ENCODE measurements at regions not wholly inside any gene's neighbourhood (a gene's known extent, or its start where the extent isn't known, plus 50 kb on each side); places are given as distances from the start of the nearest gene placed in this dataset.
"Not testable (repeated sequence)": the region's sequence is repeated elsewhere in the genome, so short reads cannot be mapped to it uniquely, and the experiment has no call there.

DNA sequence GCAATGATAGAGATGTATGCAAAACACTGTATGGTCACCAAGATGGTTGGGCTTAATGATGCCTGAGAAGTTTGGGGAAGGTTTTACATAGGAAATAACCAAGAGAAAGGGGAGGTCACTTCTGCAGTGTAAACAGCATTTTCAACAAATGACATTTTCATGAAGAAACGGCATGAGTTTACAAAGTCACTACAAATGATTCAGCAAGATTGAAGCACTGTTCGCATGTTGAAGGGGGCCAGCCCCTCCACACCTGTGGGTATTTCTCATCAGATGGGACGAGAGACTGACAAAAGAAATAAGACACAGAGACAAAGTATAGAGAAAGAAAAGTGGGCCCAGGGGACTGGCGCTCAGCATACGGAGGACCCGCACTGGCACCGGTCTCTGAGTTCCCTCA lies 234.1 kb upstream of the POGK start:
- DNase-seq (ENCODE audit: low read depth, low spot score): no peak

DNA sequence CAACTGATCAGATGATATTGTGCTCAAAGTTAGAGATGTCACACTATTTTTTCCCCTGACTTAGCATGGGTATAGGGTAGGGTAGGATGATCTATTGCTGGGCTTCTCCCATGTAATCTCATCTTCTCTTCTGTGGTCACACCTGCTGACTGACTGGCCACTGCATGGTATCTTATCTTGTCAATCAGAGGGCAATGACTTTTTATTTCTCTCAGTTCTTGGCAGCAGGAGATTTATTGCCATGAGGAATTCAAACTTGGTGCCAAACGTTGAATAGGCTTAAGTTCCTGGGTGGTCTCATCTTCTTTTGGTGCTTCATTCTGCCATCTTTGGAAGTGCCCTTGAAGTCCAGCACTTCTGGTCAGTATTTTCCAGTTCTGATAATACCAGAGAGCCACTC lies 226.4 kb upstream of the POGK start:
- DNase-seq (ENCODE audit: low read depth, low spot score): no peak

DNA sequence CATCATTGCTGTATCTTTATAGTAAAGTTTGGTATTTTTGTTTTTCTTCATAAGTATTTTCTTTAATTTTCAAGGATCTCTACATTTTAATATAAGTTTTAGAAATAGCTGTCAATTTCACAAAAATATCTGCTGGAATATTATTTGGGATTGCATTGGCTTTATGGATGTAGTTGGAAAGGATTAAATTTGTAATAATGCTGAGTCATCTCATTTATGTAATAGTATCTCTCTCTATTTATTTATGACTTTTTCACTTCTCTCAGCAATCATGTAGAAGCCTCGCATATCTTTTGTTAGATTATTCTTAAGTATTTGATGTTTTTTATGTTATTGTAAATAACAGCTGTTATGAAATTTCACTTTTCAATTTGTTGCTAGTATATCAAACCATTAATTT lies 223.1 kb upstream of the POGK start:
- no peak for DNase-seq (ENCODE audit: low read depth, low spot score)

DNA sequence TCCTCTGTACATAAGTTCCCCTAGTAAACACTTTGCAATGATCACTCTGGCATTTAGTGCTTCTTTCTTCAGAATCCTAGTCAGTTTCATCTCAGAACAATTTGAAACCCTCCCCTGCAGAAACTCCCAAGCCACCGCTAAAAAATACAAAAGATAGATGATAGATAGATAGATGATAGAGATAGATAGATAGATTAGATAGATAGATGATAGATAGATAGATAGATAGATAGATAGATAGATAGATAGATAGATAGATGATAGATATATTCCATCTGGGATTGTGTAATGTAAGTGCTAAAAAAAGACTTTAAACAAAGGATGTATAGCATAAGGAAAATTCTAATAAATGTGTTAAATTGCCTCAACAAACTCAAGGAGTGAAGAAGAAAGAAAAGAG lies 212.6 kb upstream of the POGK start:
- DNase-seq (ENCODE audit: low read depth, low spot score): no peak

DNA sequence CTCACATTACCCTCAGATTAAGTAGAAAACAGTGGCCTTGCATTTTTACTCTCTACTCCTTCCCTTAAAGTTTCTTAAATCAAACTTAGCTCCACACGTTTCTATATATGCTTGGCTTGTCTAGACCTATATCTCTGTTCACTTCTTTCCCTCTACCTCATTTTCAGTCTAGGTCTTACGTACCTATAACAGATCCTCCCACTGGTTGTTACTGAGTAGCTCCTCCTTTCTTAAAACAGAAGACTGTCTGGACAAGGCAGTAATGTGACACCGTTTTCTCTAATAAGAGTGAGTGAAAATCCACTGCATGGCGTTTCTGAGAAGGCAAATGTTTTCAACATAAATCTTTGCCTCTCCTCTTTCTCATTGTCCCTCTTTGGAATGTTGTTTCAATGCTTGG lies 211.7 kb upstream of the POGK start:
- no peak for DNase-seq (ENCODE audit: low read depth, low spot score)

DNA sequence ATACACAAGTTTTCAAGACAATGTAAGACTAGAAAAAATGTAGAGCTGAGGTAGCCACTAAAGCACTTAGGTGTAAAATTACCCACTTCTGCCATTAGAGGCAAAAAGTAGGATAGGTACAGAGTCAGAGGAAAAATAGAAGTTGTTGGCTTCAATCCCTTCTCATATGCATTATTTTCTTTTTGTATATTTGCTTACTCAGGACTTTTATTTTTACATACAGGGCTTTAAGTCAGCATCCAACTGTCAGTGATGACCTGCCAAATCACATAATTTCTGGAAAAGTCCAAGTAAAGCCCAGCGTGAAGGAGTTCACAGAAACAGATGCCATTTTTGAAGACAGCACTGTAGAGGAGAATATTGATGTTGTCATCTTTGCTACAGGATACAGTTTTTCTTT lies 211.0 kb upstream of the POGK start:
- no peak for DNase-seq (ENCODE audit: low read depth, low spot score)

DNA sequence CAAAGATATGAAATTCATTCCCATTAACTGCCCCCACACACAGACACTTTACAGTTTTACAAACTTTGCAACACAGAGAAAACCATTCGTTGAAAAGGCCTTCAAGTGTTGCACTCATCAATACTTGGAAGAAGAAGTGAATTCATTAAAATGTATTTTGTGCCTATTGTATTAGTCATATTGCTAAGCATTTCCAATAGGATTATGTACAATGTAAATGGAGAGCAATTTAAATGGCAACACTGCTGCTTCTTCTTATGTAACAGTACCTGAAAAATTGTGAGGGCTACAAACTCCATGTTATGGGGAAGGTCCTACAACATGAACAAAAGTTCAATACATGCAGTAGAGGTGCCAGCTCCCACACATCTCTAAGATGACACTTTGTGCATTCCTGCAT lies 209.3 kb upstream of the POGK start:
- DNase-seq (ENCODE audit: low read depth, low spot score): no peak

DNA sequence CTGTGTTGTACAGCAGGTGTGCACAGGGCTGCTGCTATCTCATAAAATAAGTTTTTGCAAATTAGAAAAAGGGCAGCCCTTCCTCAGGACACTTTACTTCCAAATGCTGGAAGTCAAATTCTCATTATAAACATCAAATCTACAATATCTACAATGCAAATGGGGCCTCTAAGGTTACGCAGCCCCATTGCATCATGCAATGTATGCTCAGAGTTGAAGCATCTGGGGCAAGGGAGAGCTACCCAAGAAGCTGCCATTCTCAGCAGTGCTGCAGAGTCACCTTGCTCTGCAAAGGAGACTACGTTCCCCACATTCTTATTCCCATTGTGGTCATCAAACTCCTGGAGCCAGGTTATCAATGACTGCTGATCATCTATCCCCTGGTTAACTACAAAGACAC lies 208.9 kb upstream of the POGK start:
- no peak for DNase-seq (ENCODE audit: low read depth, low spot score)

DNA sequence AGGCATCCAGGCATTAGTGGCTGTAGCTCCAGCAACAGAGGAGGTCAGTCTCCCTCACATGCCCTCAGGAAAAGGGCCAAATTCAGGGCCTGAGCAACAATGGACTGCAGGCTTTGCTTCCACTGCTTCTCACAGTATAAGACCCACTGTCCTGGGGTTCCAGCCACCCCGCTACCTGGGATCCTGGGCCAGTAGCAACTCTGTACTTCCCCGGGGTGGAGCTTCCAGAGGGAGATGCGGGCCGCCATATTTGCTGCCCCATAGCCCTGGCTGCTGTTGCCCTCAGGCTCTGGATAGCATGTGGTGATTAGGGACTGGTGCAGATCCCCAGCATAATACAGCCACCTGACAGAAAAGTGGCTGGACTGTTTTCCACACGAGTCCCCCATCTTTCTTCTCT lies 201.1 kb upstream of the POGK start:
- no peak for DNase-seq (ENCODE audit: low read depth, low spot score)

DNA sequence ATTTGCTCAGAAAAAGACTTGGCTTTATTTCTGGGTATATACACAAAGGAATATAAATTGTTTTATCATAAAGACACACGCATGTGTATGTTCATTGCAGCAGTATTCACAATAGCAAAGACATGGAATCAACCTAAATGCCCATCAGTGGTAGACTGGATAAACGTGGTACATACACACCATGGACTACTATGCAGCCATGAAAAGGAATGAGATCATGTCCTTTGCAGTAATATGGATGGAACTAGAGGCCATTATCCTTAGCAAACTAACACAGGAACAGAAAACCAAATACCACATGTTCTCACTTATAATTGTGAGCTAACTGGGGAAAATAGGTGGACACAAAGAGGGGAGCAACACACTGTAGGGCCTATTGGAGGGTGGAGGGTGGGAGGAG lies 182.0 kb upstream of the POGK start:
- not testable (repeated sequence) for DNase-seq (ENCODE audit: low read depth, low spot score)

DNA sequence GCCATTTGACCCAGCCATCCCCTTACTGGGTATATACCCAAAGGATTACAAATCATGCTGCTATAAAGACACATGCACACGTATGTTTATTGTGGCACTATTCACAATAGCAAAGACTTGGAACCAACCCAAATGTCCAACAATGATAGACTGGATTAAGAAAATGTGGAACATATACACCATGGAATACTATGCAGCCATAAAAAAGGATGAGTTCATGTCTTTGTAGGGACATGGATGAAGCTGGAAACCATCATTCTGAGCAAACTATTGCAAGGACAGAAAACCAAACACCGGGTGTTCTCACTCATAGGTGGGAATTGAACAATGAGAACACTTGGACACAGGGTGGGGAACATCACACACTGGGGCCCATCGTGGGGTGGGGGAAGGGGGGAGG lies 172.5 kb upstream of the POGK start:
- DNase-seq (ENCODE audit: low read depth, low spot score): not testable (repeated sequence)

DNA sequence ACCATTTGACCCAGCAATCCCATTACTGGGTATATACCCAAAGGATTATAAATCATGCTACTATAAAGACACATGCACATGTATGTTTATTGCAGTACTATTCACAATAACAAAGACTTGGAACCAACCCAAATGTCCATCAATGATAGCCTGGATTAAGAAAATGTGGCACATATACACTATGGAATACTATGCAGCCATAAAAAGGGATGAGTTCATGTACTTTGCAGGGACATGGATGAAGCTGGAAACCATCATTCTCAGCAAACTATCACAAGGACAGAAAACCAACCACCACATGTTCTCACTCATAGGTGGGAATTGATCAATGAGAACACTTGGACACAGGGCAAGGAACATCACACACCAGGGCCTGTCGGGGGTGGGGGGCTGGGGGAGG lies 171.7 kb upstream of the POGK start:
- DNase-seq (ENCODE audit: low read depth, low spot score): not testable (repeated sequence)

DNA sequence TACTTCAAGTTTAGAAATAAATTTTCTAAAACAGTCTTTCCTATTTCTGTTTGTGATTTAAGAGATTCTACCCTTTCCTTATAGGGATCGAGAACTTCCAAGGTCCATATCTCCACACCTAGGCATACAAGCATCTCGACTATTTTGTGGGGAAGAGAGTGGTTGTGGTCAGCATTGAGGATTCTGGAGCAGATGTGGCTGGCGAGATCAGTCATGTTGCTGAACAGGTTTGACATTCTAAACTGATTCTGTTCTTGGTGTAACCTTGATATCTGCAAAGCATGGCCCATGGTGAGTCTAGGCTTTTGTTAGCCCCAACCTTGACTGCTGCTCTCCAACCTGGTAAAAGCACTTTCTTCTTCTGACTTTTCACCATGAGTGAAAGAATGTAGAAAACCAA lies 167.6 kb upstream of the POGK start:
- no peak for DNase-seq (ENCODE audit: low read depth, low spot score)

DNA sequence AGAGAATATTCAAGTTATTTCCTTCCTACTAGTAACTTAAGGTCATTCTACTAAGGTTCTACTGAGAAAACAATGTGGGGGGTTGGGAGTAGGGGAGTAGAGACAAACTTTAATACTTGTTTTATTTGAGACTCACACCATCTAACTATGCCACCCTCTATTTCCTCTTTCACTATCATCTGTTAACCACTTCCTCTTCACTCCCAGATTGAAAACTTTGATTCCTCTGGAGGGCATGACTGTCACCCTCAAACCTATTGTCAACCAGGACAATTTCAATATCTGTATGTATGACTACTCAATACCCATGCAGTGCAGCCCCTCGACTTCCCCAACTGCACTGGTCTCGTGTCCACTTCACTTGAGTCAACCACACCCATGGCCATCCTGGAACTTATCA lies 165.6 kb upstream of the POGK start:
- DNase-seq (ENCODE audit: low read depth, low spot score): no peak

DNA sequence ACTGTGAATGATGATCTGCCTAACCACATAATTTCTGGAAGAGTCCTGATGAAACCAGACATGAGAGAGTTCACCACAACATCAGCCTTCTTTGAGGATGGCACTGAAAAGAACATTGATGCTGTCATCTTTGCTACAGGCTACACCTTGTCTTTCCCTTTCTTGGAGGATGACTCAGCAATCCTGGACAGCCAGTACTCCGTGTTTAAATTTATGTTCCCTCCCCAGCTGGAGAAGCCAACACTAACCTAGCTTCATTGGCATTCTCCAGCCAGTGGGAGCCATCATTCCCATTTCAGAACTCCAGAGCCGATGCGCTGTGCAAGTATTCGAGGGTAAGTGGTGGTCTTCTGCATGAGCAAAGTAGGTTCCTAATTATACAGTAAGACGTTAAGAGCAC lies 164.1 kb upstream of the POGK start:
- no peak for DNase-seq (ENCODE audit: low read depth, low spot score)

DNA sequence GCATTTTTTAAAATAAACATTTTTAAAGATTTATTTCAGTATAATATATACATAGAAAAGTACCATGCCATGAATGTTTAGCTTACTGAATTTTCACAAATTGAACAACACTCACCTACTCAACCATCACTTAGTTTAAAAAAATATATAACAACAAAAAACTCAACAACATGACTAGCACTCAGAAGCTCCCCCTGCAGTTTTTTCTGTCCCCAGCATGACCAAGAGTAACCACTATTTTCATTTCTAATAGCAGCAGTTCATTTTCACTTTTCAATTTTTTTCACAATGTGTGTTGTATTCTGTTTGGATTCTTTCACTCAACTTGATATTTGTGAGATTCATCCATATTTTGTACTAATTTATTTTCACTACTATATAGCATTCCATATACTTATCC lies 162.3 kb upstream of the POGK start:
- DNase-seq (ENCODE audit: low read depth, low spot score): no peak

DNA sequence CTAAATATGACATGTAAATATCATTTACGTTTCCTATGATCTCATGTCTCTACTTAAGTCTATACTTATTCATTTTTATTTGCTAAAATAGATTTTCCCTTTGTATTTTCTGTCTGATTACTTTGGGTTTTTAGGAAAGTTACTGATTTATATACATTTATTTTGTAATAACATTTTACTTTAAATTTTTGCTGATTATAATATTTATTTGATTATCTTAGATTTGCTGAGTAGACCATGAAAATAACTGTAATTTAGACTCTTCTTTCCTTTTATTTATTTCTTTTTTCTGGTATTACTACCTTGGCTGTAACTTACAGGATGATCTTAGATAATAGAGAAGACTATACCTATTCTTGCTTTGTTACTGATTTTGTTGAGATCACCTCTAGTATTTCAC lies 159.9 kb upstream of the POGK start:
- no peak for DNase-seq (ENCODE audit: low read depth, low spot score)

DNA sequence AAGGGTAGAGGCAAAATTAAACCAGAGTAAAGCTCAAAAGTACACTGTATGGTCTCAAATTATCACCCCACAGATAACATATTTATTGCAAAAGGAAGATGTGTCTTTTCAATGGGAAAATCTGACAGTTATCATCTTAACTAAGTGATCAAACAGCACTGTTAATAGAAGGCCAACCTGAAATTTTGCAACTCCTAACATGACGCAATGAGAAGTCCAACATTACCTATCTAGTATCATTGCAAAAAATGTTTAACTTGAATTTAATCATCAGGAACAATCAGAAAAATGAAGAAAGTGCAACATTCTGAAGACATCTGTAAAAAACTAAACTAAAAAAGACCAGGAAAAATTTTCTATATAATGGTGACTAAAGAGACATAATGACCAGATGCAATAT lies 156.7 kb upstream of the POGK start:
- no peak for DNase-seq (ENCODE audit: low read depth, low spot score)

DNA sequence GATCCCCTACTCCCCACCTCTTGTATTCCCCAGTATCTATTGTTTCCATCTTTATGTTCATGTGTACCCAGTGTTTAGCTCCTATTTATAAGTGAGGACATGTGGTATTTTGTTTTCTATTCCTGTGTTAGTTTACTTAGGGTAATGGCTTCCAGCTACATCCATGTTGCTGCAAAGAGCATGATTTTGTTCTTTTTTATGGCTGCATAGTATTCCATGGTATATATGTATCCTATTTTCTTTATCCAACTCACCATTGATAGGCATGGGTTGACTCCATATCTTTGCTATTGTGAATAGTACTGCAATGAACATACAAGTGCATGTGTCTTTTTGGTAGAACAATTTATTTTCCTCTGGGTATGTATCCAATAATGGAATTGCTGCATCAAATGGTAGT lies 154.6 kb upstream of the POGK start:
- DNase-seq (ENCODE audit: low read depth, low spot score): not testable (repeated sequence)

DNA sequence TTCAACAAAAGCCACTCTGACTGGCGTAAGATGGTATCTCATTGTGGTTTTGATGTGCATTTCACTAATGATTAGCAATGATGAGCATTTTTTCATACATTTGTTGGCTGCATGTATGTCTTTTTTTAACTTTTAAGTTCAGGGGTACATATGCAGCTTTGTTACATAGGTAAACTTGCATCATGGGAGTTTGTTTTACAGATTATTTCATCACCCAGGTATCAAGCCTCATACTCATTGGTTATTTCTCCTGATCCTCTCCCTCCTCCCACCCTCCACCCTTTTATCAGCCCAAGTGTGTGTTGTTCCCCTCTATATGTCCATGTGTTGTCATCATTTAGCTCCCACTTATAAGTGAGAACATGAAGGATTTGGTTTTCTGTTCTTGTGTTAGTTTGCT lies 154.1 kb upstream of the POGK start:
- no peak for DNase-seq (ENCODE audit: low read depth, low spot score)

DNA sequence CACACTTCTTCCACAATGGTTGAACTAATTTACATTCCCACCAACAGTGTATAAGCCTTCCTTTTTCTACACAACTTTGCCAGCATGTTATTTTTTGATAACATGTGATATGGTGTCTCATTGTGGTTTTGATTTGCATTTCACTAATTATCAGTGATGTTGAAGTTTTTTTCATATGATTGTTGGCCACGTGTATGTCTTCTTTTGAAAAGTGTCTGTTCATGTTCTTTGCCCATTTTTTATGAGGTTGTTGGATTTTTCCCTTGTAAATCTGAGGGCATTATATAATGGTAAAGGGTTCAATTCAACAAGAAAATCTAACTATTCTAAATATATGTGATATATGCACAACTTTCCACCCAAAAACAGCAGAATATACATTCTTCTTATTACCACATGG lies 153.4 kb upstream of the POGK start:
- not testable (repeated sequence) for DNase-seq (ENCODE audit: low read depth, low spot score)

DNA sequence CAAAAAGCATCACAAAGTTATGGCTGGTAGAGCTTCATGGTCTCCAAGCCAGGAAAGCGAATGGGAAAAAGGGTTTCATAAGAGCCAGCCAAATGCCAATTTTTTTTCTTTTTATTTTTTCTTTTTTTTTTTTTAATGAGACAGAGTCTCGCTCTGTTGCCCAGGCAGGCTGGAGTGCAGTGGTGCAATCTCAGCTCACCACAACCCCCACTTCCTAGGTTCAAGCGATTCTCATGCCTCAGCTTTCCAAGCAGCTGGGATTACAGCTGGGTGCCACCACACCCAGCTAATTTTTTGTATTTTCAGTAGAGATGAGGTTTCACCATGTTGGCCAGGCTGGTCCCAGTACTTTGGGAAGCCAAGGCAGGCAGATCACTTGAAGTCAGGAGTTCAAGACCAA lies 148.7 kb upstream of the POGK start:
- not testable (repeated sequence) for DNase-seq (ENCODE audit: low read depth, low spot score)

DNA sequence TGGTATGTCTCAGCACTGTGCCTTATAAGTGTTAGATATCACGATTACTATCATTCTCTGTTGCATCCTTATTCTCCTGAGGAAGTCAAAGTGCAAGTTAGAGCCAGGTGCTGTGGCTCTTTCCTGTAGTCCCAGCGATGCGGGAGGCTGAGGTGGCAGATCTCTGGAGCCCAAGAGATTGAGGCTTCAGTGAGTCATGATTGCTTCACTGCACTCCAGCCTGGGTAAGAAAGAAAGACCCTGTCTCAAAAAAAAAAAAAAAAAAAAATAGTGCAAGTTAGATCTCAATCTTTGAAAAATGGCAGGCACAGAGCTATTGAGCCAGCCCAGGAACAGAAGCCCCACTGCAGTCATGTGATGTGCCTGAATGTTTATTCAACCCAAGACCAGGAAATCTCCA lies 147.8 kb upstream of the POGK start:
- DNase-seq (ENCODE audit: low read depth, low spot score): no peak

DNA sequence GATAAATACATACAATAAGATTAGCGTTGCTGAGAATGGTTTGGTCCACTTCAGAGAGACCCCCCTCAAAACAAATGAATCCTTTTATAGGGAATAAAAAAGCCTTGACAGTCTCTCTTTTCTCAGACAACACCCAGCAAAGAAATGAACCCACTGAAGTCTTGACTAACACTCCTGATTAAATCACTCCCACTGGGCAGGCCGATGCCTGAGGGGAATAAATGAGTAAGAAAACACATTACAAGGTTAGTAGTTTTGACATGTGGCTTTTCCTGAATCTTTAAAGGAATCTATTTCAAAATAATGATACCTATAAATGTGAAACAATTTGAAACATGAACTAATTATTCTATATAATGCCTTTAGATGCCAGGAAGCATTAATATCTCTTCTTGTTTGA lies 146.9 kb upstream of the POGK start:
- DNase-seq (ENCODE audit: low read depth, low spot score): no peak

DNA sequence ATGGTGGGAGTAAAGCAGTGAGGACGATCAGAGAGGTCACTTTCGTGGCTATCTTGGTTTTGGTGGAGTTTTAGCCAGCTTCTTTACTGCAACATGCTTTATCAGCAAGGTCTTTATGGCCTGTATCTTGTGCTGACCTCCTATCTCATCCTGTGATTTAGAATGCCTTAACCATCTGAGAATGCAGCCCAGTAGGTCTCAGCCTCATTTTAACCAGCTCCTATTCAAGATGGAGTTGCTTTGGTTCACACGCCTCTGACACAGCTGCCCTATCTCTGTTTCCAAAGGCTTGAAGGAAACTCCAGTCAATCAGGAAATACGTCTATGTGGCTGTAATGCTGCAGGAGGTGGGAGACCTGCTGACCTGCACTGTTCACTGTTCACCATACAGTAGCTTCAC lies 146.1 kb upstream of the POGK start:
- DNase-seq (ENCODE audit: low read depth, low spot score): no peak
